GM18868 (cell line): ENCODE measurements at regions not wholly inside any gene's neighbourhood (a gene's known extent, or its start where the extent isn't known, plus 50 kb on each side); places are given as distances from the start of the nearest gene placed in this dataset.

ENCODE experiments used
- ATAC-seq: cut with Tn5 transposase; IDR thresholded peaks from one replicate; pipeline ENCODE4 v1.9.1; 2021; ENCODE audit warnings: mild to moderate bottlenecking, moderate library complexity; ENCODE audit not compliant: unreplicated experiment

DNA sequence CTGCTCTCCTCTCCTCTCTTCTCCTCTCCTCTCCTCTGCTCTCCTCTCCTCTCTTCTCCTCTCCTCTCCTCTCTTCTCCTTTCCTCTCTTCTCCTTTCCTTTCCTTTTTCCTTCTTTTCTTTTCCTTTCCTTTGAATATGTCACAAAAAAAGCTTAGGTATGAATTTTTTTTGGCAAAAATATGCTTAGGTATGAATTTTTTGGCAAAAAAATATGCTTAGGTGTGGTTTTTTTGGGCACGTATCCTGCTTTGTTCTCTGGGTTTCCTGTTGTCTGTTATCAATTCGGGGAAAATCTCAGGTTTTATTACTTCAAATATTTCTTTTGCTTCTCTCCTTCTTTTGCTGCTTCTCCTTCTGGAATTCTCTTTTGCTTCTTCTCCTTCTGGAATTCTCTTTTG lies 155.5 kb upstream of the PMEPA1 start:
- ATAC-seq: no peak

DNA sequence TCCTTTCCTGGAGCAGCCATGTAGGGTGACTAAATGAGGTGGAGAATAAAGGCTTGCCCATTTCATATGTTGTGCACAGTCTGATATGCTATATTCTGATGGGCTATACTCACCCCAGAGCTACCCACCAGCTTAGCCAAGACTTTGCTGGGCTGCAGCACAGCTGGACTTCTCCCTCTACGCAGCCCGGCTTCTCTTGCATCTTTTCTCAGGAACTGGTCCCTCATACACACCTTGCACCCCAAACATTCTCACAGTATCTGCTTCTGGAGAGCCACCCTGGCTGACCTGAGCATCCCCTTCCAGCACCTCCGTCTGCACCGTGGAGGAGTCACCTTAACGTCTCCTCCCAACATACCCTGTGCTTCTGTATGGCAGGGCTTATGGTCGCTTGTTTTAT lies 150.8 kb upstream of the PMEPA1 start:
- no peak for ATAC-seq

DNA sequence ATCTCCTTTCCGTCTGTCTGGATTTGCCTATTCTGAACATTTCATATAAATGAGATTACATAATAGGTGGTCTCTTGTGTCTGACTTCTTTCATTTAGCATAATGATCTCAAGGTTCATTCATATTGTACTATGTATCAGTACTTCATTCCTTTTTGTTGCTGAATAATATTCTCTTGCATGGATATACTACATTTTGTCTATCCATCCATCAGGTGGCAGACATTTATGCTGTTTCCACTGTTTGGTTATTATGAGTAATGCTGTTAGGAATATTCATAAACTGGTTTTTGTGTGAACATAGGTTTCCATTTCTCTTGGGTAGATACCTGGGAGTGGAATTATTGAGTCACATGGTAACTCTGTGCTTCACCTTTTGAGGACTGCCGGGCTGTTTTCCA lies 148.2 kb upstream of the PMEPA1 start:
- no peak for ATAC-seq

DNA sequence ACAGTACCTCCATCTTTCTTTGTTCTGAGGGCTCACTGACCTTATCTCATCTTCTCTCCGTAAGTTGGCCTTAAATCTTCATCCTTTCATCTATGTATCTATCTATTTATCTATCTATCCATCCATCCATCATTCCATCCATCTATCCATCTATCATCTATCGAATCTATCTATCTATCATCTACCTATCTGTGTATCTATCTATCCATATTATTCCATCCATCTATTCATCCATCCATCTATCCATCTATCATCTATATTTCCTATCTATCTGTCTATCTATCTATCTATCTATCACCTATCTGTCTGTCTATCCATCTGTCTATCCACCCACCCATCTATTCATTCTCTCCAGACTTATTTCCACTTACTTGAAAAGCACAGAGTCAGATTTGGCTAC lies 147.3 kb upstream of the PMEPA1 start:
- ATAC-seq: no peak

DNA sequence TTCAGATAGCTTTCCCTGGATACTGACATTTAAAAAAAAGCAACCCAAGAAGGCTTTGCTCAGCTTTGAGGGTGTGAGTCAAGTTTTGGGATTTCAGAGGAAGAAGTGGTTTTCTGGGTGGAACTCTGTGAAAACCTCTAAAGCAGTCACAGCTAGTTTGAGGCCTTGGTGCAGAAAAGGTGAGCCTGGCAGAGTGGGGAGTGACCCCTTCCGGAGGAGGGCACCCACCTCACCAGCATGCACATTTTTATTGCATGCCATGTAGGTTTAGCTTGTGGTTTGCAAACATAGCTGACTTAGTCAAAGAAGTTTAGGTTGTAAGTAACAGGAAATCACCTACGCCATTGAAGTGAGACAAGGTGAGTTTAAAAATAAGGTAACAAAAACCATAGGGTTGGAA lies 146.8 kb upstream of the PMEPA1 start:
- no peak for ATAC-seq

DNA sequence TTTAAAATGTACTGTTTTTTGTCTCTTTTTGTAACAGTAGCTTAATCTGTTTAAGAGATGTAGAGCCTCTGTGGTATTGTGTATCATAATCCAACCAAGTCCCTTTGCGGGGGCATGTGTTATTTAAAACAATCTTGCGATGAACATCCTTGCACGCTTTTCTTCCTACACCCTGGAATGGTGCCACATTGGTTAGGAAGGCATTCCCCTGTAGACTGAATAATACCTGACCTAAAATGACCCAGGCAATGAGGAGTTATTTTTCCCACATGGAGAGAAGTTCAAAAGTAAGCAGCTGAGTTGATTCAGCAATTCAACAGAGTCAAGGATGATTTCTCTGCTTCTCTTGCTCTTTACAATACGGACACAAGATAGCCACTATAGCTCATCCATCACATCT lies 142.0 kb upstream of the PMEPA1 start:
- no peak for ATAC-seq

DNA sequence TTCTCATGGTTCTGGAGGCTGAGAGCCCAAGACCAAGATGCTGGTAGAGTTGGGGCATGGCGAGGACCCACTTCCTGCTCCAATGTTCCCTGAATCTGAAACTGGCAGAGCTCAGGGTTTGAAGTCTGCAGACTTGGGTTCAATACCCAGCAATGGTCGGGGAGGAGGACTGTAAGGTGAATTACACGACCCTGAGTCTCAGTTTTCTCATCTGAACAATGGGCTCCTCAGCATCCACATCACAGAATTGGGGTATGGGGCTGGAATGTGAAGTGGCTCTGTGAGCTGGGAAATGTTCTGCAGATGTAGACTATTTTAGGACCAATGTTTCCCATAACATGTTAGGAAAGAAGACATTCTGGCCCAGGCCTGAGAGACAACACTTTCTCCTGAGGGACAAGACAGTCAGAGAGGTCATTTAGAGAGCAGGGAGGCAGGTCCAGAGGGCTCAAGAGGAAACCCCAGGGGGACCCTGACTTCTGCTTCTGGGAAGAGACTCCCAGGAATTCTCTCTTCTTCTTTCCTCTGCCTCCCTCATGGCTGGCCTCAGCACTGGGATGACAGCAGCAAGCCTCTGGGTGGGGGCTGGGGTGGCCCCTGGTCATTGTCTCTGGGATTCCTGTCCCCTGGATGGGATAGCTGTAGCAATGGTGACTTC lies 141.3 kb upstream of the PMEPA1 start:
- no peak for ATAC-seq

DNA sequence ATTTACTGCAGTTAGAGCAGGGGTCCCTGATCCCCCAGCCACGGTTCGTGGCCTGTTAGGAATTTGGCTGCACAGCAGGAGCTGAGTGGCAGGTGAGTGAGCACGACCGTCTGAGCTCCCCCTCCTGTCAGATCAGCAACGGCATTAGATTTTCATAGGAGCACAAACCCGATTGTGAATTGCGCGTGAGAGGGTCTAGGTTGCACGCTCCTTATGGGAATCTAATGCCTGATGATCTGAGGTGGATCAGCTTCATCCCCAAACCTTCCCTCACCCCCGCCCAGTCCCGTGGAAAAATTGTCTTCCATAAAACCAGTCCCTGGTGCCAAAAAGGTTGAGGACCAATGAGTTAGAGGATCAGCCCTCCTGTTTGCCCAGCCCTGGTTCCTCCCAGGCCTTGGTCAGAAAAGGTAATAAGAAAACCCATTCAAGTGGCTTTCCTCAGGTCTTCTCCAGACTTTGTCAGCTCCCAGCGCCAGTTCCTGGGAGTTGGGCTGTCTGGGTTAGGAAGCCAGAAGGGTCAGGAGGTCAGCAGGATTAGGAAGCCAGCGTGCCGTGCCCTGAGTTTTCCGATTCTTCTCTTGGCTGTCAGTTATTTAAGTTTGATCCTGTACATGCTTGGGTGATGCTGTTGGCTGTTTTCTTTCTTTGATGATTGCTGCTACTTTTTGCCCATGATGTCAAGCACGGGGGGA lies 139.9 kb upstream of the PMEPA1 start:
- ATAC-seq: no peak

DNA sequence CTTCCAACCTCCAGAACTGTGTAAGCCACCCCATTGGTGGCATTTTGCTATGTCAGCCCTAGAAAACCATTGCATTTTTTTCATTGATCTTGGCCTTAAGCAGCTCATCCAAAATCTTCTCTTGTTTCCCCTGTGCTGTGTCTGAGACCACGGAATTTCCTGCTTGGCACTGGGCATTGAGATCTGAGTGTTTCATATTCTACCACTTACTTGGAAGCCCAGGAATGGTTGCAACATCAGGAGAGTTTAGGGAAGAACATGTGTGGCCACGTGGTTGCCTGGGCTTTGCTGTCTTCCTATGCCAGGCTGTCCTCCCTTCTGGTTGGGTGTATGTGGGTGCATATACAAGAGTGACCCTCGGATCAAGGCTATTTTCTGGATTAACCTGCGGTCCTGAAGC lies 139.3 kb upstream of the PMEPA1 start:
- ATAC-seq: no peak

DNA sequence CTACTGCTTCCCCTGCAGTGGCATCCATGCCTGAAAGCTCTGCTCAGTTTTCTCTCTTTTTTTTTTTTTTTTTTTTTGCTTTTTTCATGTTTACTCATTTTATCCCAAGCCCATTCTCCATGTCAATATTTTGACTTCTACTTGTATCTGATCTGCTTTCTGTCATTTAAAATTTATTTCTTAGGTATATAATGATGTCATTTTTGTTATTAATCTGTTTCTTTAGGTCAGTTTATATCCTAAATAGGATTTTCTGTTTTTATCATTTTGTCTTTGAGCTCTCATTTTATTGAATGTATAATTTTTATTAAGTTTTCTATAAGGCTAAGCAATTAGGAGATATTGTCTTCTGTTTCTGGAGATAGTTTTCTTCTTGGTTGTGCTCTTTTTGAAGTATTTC lies 138.5 kb upstream of the PMEPA1 start:
- ATAC-seq: no peak

DNA sequence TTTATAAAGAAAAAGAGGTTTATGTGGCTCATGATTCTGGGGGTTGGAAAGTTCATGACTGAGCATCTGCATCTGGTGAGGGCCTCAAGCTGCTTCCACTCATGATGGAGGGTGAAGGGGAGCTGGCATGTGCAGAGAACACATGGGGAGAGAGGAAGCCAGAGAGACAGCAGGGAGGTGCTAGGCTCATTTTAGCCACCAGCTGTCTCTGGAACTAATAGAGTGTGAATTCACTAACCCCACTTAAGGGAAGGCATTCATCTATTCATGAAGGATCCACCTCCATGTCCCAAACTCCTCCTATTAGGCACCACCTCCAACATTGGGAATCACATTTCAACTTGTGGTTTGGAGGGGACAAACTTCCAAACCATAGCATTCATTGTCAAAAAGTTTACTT lies 137.3 kb upstream of the PMEPA1 start:
- no peak for ATAC-seq

DNA sequence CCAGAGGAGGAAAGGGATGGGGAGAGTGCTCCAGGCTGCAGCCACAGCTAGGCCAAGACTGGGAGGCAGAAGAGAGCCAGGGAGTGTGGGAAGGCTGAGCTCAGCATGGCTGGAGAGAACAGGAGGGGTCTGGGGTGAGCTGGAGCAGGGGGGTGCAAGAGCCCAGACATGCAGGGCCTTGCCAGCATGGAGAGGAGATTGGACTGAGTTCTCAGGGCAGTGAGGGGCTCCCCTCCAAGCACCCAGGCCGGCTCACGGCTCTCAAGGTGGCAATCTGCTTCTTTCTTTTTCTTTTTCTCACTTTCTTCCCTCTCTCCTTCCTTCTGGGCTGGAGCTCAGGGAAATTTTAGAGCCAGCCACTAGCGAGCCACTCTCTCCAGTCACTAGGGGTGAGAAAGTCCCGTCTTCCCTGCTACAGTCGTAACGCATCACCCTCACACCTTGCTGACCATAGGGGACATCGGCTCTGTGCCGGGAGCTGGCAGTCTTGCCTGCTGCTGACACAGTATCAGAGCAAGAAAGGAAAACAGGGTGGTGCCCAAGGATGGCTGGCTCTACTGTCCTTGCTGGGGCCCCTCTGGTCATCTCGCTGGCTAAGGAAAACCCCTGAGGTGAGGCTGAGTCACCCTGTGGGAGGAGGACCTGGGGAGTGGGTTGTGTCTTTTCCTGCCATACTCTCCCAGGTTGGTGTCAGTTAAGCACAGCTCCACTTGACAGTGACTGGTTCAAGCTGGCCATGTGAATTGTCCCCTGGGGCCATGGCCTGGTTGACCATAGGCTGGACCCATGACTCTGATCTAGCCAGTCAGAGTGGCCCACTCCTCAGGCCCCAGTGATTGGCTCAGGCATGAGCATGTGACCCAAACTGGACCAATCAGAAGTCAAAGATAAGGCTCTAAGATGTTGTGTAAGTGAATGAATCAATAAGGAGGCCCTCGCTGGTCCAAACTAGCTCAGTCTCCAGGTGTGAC lies 135.1 kb upstream of the PMEPA1 start:
- ATAC-seq: no peak

DNA sequence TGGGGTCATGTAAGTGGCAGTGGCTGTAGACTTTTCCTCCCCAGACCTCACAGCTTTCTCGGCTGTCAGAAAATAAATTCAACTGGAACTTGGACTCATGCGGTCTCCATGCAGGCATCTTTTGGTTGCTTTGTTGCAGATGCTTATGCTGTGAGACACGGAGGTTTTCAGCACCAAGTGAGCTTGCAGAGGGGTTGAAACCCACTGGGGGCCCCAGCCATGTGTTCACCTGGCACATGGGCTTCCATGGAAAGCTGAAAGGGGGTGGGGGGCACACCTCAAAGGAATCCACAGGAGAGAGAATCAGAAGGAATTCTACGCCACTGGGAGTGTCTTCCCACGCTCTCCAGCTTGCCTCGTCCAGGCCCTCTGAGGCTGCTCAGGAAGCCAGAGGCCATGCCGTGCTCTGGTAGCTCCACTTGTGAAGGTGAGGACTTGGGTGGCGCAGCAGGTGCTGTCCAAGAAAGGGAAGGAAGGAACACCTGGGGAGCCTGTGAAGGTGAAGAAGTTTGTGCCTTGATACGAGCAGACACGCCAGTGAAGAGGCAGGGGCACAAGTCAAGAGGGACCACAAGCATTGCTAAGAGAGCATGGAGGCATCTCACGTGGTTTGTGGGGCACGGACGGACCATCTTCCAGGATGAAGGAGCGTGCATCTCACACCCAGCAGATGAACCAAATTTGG lies 134.3 kb upstream of the PMEPA1 start:
- no peak for ATAC-seq

DNA sequence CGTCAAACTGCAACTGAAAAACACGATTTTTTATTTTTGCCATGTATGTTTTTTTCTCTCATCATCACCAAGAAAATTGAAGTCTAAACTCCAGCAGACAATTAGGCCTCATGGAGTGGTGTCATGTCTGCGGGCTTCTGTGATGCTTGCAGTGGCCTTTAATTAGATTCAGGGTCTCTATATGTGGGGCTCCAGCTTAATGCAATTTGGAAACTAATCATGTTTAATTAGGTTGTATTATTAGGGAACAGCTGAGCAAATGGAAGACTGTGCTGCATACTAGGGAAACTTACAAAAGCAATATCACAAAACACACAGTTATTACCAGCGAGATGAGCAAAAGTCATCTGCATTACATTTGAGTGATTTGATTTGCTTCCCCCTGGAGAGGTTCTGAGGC lies 132.9 kb upstream of the PMEPA1 start:
- ATAC-seq: no peak

DNA sequence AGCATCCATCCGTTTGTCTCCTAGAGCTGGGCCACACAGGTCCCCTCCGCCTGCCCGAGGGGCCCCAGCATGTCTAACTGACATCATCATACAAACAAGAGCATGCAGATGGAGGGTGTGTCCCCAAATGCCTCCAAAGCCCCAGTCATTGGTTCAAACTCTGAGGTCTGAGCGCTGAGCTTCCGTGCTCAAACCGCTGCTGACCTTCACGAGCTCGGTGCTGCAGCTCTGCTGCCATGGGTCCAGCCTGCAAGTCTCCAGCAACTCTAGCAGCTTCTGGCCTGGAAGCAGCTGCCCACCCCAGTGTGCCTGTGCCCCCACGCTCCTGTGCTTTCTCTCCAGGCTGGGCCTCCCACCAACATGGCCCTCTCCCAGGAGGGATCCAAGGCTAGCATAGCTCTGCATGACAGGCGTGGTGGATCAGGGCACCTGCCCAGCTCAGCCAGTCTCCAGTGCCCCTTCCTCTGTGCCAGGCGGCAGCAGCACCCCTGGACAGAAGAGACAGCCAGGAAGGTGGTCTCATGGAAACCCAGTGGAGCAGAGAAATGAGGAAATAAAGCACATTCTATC lies 131.6 kb upstream of the PMEPA1 start:
- ATAC-seq: no peak

DNA sequence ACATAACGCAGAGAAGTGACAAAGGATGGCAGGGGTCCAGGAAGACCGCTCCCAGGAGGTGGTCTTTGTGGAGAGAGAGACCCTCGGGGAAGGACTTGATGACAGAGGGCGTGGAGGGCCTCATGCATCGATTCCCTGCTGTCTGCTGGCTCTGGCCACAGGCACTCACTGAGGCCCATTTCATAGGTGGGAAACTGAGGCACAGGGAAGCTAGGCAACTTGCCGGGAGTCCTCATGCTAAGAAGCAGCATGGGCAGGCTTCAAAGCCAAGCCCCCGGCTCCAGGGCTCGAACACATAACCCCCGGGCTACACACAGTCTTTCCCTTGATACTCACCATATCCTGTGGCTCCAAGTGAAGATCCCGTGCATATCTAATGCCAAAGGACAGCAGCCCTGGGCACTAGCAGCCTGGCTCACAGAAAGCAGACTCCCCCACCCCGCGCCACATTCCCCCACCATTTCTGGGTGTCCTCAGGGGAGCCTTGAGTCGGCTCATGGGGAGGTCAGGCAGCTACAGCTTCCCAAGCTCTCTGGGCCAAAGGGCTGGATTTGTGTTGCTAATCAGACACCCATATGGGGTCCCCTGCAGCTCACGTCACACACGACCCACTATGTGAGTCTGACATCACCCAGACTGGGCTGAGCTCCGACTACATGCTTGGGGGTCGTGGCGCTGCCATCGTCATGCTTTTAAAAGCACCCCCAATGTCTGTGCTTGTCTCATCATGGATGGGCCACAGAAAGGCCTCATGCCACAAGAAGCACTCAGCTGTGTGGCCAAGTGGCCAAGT lies 130.9 kb upstream of the PMEPA1 start:
- no peak for ATAC-seq

DNA sequence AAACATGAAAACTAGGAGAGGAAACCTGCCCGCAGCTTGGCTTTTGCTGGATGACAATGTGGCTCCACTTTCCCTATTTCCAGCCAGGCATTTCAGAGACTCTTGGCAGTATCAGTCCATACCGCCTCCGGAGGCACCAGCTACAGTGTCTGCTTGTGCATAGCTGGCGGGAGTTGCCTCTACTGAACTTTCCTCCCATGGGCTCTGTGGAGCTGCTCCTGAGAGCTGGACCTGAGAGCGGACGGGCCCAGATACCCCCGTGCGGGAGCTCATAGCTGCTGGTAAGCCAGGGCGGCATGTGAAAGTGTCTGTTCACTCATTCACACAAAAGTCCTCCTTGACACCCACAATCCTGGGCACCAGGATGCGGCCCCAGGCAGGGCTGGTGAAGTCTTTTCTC lies 130.3 kb upstream of the PMEPA1 start:
- ATAC-seq: no peak

DNA sequence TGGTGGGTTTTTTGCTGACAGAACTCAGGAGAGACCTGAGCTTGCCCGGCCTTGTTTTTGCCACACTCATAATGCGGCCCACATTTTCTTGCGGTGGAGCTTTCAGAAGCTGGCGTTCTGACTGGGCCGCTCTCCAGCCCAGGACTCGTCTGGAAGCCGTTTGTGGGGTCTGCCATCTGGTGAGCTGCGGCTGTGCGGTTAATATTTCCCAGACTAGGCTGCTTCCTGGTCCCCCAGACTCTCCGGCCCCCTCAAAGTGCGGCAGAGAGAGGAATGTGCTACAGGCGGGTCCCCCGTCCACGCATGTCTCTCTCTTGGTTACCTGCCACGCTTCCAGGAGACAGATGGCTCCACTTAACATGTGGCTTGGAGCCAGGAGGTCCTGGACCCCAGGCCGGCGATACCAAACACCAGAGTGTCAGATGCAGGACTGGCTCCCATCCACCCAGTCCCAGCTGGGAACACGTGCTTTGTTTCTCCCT lies 128.9 kb upstream of the PMEPA1 start:
- no peak for ATAC-seq

DNA sequence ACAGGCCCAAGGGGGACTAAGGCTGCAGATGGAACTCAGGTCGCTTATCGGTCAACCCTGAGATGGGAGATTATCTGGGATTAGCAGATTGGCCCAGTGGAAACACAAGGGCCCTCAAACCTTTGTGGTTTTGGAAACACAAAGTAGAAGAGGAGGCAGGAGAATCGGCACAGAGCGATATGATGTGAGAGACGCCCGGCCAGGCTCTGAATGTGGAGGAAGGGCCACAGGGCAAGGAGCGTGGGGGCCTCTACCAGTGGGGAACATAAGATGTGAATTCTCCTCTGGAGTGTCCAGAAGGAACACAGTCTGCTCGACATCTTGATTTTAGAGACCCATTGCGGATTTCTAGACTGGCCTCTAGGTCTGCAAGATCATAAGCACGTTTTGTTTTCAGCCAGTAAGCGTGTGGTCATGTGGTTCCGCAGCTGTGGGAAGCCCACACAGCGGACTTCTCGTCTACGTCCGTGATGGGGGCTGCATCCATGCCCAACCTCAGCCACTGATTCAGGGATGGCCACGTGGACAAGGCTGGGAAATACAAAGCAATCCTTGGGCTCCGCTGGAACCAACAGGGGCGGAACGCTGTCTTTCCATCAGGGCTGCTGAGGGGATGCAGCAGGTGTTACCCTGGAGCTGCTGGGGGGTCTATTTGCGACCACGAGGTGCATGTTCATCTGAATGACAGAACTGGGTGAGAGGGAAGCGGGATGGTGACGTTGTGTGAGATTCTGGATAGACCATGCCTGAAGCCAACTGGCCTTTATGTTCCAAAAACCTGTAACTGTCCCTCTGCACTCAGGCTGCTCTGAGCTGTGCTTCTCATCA lies 127.6 kb upstream of the PMEPA1 start:
- no peak for ATAC-seq
